OCI-LY3 (cell line): ENCODE measurements at regions not wholly inside any gene's neighbourhood (a gene's known extent, or its start where the extent isn't known, plus 50 kb on each side); places are given as distances from the start of the nearest gene placed in this dataset.
"Not testable (repeated sequence)": the region's sequence is repeated elsewhere in the genome, so short reads cannot be mapped to it uniquely, and the experiment has no call there.

Experiments
- H2AFZ ChIP-seq: fragments of 200-600, 300-600 bp; shearing (Covaris generic); 2 replicates; pipeline ENCODE4 v1.6.0; 2014; ENCODE audit warnings: antibody characterized with exemption, low read depth, low read length
- H3K27ac ChIP-seq: fragments of 200-600, 300-600 bp; sonication (generic); 2 replicates; pipeline ENCODE4 v1.5.1; 2014; ENCODE audit warnings: mild to moderate bottlenecking, low read length, moderate library complexity, mixed read lengths
- H3K27me3 ChIP-seq: fragments of 200-600, 300-600 bp; sonication (generic); 2 replicates; pipeline ENCODE4 v1.6.1; 2014; ENCODE audit warnings: low read depth, low read length, mixed read lengths
- H3K36me3 ChIP-seq: fragments of 200-600, 300-600 bp; sonication (generic); replicated peaks from 2 replicates; pipeline ENCODE3; 2014; ENCODE audit warnings: low read depth, low read length, mixed read lengths
- H3K4me1 ChIP-seq: fragments of 300-600, 200-600 bp; sonication (generic); 2 replicates; pipeline ENCODE4 v1.6.1; 2014; ENCODE audit warnings: low read length, mixed read lengths
- H3K4me2 ChIP-seq: fragments of 200-600, 300-600 bp; sonication (generic); 2 replicates; pipeline ENCODE4 v1.6.1; 2014; ENCODE audit warnings: low read length, mixed read lengths
- H3K4me3 ChIP-seq: fragments of 300-600, 200-600 bp; sonication (generic); 2 replicates; pipeline ENCODE4 v1.5.1; 2014; ENCODE audit warnings: antibody characterized with exemption, mild to moderate bottlenecking, low read length, moderate library complexity
- H3K79me2 ChIP-seq: fragments of 300-600, 200-600 bp; shearing (Covaris generic); 2 replicates; pipeline ENCODE4 v1.6.1; 2014; ENCODE audit warnings: mild to moderate bottlenecking, low read length, mixed read lengths
- H3K9ac ChIP-seq: fragments of 300-600, 200-600 bp; shearing (Covaris generic); 2 replicates; pipeline ENCODE4 v1.6.0; 2014; ENCODE audit warnings: mild to moderate bottlenecking, low read length, moderate library complexity
- H3K9me3 ChIP-seq: fragments of 200-600, 300-600 bp; shearing (Covaris generic); 2 replicates; pipeline ENCODE4 v1.6.1; 2014; ENCODE audit warnings: low read length, mixed read lengths; ENCODE audit not compliant: insufficient read depth
- H4K20me1 ChIP-seq: fragments of 200-600, 300-600 bp; sonication (generic); 2 replicates; pipeline ENCODE4 v1.6.1; 2016; ENCODE audit warnings: low read length, mixed read lengths; ENCODE audit not compliant: insufficient read depth
- EZH2phosphoT487 ChIP-seq: fragments of 200-600 bp; shearing (Covaris generic); IDR thresholded peaks from 2 replicates; pipeline ENCODE4 v1.6.1; 2018; ENCODE audit warnings: antibody characterized with exemption, mixed run types, low read depth
- TF ChIP-seq, protein P1 (sequence below): fragments of 200-600, 300-600 bp; sonication (generic); IDR thresholded peaks from 2 replicates; pipeline ENCODE4 v1.5.1; 2014; ENCODE audit warnings: antibody characterized with exemption, low read length, low read depth

GRCh38 chr13:37164635-37165034, 59.2 kb upstream of the CSNK1A1L start:
- Histone ChIP-seq H3K27me3 (no peaks in the 10 kb centered on the region), H2AFZ (no peak overlapping the region), H3K4me3 (no peak overlapping the region), H3K4me1 (peaks cover 9% of the 10 kb centered on the region), H3K36me3 (no peaks in the 10 kb centered on the region), H3K27ac (no peak overlapping the region), H3K9ac (no peak overlapping the region), H4K20me1 (no peaks in the 10 kb centered on the region), H3K4me2 (no peak overlapping the region), H3K79me2 (no peaks in the 10 kb centered on the region), H3K9me3 (0 out of 2 replicates have a peak, but pooled peaks cover 6% of the 10 kb centered on the region)
- TF ChIP-seq EZH2phosphoT487: no peak
- TF ChIP-seq, protein P1, sequence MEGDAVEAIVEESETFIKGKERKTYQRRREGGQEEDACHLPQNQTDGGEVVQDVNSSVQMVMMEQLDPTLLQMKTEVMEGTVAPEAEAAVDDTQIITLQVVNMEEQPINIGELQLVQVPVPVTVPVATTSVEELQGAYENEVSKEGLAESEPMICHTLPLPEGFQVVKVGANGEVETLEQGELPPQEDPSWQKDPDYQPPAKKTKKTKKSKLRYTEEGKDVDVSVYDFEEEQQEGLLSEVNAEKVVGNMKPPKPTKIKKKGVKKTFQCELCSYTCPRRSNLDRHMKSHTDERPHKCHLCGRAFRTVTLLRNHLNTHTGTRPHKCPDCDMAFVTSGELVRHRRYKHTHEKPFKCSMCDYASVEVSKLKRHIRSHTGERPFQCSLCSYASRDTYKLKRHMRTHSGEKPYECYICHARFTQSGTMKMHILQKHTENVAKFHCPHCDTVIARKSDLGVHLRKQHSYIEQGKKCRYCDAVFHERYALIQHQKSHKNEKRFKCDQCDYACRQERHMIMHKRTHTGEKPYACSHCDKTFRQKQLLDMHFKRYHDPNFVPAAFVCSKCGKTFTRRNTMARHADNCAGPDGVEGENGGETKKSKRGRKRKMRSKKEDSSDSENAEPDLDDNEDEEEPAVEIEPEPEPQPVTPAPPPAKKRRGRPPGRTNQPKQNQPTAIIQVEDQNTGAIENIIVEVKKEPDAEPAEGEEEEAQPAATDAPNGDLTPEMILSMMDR: no peak

GRCh38 chr13:37163641-37164265, 58.3 kb upstream of the CSNK1A1L start:
- Histone ChIP-seq H3K9ac (no peak overlapping the region), H3K4me3 (no peak overlapping the region), H3K4me2 (no peak overlapping the region), H4K20me1 (no peaks in the 10 kb centered on the region), H2AFZ (no peak overlapping the region), H3K79me2 (no peaks in the 10 kb centered on the region), H3K27ac (no peak overlapping the region), H3K27me3 (no peaks in the 10 kb centered on the region), H3K9me3 (0 out of 2 replicates have a peak, but pooled peaks cover 6% of the 10 kb centered on the region), H3K4me1 (peaks cover 3% of the 10 kb centered on the region), H3K36me3 (no peaks in the 10 kb centered on the region)
- TF ChIP-seq, protein P1: no peak
- no peak for TF ChIP-seq EZH2phosphoT487

DNA sequence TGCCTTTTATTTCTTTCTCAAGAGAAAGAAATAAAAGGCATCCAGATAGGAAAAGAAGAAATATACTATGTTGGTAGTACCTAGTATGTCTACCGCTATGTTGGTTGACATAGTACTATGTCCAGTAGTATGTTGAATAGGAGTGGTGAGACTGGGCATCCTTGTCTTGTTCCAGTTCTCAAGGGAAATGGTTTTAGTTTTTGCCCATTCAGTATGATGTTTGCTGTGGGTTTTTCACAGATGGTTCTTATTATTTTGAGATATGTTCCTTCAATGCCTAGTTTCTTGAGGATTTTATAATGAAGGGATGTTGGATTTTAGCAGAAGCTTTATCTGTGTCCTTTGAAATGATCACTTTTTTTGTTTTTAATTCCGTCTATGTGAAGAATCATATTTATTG, 53.0 kb upstream of the CSNK1A1L start:
- H3K79me2 ChIP-seq: no peaks in the 10 kb centered on the region
- H3K4me1 ChIP-seq: no peaks in the 10 kb centered on the region
- TF ChIP-seq, protein P1: no peak
- no peak for TF ChIP-seq EZH2phosphoT487
- H3K27me3 ChIP-seq: no peaks in the 10 kb centered on the region
- H2AFZ ChIP-seq: no peak overlapping the region
- no peaks in the 10 kb centered on the region for H3K36me3 ChIP-seq
- H3K9ac ChIP-seq: no peak overlapping the region
- no peaks in the 10 kb centered on the region for H4K20me1 ChIP-seq
- H3K27ac ChIP-seq: no peak overlapping the region
- H3K4me2 ChIP-seq: no peak overlapping the region
- H3K9me3 ChIP-seq: 0 out of 2 replicates have a peak, but pooled peaks cover 6% of the 10 kb centered on the region
- H3K4me3 ChIP-seq: no peak overlapping the region

DNA sequence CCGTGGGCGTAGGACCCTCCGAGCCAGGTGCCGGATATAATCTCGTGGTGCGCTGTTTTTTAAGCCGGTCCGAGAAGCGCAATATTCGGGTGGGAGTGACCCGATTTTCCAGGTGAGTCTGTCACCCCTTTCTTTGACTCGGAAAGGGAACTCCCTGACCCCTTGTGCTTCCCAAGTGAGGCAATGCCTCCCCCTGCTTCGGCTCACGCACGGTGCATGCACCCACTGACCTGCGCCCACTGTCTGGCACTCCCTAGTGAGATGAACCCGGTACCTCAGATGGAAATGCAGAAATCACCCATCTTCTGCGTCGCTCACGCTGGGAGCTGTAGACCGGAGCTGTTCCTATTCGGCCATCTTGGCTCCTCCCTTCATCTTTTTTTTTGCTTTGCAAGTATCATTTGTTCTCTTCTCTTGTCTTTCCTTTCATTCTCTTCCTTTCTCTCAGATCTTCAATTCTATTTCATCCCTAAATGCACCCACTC, 50.2 kb upstream of the CSNK1A1L start:
- not testable (repeated sequence) for H3K4me2 ChIP-seq, H3K4me3 ChIP-seq, H3K9ac ChIP-seq

More for the DNA sequence above, 50.2 kb upstream of the CSNK1A1L start:
- H3K36me3 ChIP-seq, H3K27ac ChIP-seq, H3K27me3 ChIP-seq, H3K79me2 ChIP-seq, H3K4me1 ChIP-seq, H3K9me3 ChIP-seq, H2AFZ ChIP-seq, H4K20me1 ChIP-seq: not testable (repeated sequence)
